Ureter (tissue), 1 donor: ENCODE measurements at regions not wholly inside any gene's neighbourhood (a gene's known extent, or its start where the extent isn't known, plus 50 kb on each side); places are given as distances from the start of the nearest gene placed in this dataset.

Experiments
- DNase-seq: peaks from one replicate; pipeline ENCODE4 v3.0.0-alpha.2; 2020; ENCODE audit warnings: low spot score
- donor health status: DM: yes; HTN: yes; CAD: no.

DNA sequence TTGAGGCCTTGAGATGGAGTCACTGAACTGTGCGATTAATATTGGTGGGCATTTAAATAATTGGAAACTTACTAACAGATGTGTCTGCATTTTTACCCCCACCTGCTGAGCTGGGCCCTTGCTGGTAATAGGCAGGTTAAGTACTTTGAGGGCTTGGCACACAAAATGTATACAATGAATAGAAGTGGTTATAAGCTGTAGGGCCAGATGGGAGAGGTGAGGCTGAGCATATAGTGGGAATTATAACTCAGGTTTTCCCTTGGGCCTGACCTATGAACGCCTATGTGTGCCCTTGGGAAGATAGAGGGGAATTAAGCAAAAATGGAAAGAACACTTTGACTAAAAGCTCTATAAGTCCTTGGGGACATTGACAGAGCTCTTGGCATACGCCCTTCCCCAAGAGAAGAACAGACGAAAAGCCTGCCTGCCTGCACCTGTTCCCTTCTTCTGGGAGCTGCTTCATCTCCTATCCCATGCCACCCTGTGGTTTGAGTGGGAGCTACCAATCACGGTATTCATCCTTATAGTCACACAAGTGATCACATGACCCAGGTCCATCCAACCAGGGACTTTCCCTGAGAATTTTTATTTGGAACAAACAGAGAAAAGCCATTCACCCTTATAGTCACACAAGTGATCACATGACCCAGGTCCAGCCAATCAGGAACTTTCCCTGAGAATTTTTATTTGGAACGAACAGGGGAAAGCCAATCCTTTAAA is 260.7 kb upstream of the CSF3R start:
- no peak for DNase-seq

DNA sequence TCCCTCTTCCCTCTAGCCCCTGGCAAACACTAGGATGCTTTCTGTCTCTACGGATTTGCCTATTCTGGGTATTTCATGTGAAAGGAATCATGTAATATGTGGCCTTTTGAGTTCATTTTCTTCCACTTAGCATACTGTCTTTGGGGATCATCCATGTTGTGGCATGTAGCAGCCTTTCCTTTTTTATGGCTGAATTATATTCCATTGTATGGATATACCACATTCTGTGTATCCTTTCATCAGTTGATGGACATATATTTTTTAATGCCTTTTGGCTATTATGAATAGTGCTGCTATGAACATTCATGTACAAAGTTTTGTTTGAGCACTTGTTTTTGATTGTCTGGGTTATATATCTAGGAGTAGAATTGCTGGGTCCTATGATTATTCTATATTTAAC is 258.4 kb upstream of the CSF3R start:
- DNase-seq: no peak

DNA sequence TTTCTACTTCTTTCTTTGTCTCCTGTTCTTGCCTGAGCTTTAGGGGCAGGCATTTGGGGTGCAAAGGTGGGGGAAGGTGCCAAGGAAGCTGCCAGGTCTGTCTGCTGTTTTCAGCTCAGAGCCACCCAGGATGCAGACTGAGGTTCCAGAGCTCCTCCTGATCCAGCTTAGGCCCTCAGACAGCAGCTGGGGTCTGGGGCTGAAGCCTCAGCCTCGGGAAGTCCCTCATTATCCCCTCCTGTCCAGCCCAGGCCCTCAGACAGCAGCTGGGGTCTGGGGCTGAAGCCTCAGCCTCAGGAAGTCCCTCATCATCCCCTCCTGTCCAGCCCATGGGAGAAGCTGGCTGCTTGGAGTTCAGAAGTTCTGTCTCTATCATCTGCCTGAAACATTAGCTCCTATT is 257.7 kb upstream of the CSF3R start:
- DNase-seq: no peak

DNA sequence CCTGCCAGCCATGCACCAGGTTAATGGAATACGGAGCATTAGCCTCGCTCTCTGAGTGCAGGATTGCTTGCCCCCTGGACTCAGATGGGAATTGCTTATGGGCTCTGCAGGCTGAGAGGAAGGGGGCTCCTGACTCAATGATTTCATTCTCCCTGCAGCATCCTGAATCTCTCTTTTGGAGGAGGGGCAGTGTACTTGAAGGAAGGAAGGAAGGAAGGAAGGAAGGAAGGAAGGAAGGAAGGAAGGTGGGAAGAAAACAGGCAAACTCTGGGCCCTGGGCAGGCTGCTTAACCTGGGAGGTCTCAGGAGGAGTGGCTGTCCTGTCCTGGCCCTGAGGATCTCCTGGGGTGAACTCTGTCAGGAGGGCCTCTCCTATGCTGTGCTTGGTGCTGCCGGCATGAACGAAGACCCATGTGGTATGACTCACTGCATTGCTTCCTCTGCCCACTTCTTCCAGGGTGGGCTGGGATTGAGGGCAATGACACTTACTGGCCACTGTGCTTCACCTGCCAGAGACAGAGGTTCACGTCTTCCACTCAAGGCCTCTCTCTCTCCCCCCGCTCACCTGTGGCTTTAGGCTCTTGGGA is 257.1 kb upstream of the CSF3R start:
- no peak for DNase-seq

- no peak for DNase-seq
Measured at GRCh38 chr1:36738245-36738644, 255.5 kb upstream of the CSF3R start.

DNA sequence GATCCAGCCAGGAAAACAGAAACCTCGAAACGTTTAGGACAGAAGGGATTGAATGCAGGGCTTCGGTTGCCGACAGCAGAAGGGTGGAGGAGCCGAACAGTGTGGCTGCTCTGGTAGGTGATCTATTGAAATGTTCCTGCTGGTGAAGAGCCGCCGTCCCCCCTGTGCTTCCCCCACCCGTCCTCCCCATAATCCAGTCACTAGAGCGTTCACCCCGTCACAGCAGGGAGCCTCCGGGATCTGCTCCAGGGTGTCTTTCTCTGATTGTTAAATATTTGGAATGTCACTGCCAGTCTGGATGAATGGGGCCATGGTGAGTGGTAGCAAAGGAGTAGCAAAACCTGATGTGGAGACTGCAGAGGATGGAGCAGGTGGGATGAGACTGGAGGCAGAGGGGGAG is 255.1 kb upstream of the CSF3R start:
- no peak for DNase-seq

DNA sequence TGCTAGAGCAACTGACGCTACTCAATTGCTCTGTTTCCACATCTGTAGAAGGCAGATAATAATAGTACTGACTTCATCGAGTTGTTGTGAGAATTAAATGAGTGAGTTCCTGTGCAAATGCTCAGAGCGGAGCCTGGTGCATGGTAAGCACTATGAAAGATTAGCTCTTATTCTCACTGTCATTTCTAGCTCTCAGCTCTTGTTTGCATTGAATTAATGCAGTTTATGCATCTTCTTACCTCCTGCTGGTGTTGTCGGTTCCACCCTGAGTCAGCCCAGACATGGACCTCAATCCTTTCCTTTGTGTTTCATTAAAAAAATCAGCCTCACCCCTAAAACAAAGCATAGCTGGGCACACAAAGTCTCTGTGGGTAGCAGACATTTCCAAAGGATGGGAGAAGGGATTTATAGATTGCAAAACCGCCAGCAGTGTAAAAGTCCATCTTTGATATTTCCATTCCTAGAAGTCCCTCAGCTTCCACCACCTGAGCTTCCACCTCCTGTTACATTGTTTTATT is 254.4 kb upstream of the CSF3R start:
- no peak for DNase-seq

DNA sequence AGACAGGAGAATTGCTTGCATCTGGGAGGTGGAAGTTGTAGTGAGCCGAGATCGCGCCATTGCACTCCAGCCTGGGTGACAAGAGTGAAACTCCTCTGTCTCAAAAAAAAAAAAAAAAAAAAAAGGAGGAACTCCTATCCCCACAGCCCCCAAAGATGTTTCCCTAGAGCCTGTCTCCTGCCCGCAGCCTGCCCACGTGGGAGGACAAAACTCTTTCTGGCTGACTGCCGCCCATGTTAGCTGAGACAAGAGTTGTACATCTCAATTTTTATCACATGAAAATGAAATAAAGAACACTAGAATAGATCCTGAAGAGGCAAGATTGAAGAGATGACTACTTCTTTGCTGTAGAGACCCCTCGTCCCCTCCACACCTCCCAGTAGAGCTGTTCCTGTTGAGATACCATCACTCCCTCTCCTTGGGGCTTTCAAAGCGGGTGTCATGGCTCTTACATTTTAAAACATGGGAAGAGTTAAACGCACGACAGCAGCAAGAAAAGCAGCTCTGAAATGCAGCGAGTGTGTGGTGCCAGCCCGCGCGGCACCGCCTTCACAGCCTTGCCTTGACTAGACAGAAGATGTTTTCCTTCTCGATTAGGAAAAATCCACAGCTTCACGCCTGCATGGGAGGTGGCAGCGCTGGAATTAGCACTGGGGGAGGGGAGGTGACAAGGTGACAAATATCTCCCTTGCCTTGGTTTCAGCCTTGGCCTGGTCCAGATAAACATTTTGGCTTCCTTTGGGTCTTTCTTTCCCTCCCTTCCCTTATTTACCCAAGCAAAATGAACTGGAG is 253.4 kb upstream of the CSF3R start:
- no peak for DNase-seq

DNA sequence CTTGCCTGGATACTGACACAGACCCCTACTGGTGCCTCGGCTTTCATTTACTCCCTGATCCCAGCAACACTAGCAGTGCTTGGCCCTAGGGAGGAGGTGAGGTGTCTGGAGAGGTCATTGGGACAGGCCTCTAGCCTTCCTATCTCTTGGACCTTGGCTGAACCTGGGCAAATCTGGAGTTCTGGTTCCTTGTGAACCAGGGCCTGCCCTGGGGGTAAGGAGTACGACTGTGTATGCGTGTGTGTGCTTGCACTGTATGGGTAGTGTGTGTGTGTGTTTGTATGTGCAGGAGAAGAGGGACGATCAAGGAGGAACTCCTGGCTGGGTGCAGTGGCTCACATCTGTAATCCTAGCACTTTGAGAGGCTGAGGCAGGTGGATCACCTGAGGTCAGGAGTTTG is 252.7 kb upstream of the CSF3R start:
- DNase-seq: no peak

DNA sequence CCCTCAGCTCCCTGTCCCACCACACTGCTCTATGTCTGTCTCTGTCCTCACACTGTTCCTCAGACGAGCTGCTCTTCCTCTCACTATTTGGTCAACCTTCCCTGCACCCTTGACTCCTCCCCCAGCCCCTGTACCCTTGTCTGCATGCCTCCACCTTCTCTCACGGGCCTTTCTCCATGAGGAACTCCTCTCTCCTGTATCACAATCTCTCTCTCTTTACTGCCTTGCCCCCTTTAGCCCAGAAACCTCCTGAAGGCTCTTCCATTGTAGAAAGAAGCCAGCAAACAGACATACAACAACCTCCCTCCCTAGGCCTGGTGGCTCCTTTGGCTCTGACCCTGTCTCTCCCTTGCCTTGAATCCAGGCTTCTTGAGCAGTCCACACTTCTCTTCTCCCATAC is 251.6 kb upstream of the CSF3R start:
- DNase-seq: no peak

- DNase-seq: no peak
Measured at GRCh38 chr1:36733748-36734147, 251.0 kb upstream of the CSF3R start.

- no peak for DNase-seq
Measured at GRCh38 chr1:36732015-36732356, 249.3 kb upstream of the CSF3R start.

DNA sequence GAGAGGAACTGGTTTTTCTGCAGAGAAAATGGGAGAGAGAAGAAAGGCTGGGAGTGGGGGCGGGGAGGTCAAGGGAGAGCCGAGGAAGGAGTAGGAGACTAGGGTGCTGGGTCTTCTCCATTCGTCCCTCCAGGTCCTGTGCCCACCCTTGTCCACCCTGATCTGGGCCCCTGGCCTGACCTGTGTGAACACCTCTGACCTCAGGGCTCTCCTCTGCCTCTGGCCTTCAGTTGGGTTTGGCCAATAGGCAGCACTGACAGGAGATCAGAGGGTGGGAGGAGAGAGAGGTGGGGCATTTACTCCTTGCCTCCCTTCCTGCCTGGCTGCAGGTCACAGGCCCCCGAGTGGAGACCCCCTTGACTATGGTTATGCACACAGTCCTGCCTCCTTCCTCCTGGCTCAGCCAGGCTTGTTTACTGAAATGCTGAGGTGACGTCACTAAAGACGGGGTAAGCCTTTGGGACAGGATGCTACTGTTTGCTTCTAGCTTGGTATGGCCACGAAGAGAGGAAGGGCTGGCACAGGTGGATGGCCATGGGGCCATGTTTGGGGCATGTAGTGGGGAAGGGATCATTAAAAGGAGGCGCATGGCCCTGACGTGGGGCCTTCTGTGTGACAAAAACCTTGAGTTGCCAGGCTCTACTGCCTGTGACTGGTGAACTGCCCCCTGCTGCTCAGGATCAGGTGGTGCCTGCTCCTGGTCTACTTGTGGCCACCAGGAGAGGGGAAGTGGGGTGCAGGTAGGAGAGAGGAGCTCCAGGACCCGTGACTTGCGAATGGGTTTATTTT is 248.7 kb upstream of the CSF3R start:
- DNase-seq: no peak

DNA sequence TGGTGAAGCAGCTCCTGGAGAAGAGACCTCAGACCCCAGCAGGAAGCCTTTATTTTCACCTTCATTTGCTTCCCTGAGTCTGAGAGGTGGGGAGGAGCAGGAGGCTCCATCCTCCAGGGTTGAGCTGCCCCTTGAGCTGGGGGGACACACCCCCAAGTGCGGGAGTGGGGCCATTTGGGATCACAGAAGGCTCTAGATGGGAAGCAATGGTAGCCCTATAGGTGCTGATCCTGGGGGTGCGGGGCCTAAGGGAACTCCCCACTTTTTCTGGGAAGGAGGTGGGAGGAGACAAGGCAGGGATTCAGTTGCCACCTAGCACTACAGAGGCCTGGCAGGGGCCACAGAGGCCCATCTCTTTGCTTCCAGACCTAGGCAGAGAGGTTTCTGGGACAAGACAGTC is 247.9 kb upstream of the CSF3R start:
- DNase-seq: no peak

DNA sequence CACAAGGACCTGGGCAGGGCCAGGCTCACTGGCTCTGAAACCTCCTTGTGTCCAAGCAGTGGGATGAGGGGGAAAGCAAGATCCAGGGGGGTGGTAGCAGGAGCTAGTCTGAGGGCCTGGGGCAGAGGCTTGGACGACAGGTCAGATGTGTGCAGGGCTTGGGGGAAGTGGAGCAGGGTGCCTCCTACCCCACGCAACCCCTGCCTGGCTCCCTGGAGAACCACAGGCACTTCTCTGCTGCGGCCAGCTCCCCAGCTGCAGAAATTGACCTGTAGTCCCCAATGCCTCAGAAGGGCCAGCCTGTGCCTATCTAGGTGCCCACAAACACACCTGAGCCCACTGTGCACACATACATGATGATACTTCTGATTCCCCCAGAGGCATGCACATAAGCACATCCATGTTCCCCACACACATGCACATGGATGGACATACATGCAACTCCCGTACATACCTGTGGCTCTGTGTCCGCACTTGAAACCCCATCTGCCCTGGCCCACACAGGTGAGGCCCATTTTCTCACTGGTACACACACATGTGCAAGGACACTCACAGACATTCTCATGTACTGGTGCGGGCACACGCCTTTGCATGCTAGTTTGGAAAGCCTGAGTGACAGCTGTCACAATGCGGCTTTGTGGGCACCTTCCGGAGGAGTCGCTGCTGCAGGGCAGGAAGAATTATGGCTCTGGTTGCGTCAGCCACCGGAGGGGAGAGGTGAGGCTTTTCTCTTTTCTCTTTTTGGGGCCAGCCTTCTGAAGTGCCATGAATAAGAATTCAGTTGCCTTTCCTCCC is 247.2 kb upstream of the CSF3R start:
- DNase-seq: no peak

DNA sequence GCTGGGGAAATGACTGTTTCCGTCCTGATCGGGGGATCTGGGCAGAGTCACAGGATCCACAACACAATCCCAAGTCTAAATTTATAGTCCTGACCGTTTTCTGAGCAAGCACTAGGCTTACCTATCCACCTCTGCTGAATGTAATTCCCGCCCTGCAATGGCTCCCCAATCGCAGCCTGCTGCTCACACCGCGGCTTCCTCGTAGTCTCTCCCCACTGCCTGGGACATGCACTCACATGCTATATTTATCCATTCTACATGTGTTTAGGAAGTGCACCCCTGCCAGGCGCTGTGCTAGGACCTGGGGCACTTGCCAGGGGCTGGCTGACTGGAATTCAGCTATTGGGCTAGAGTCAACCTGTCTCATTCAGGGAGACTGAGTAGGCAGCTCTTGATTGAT is 246.6 kb upstream of the CSF3R start:
- DNase-seq: no peak

- no peak for DNase-seq
Measured at GRCh38 chr1:36728846-36729245, 246.1 kb upstream of the CSF3R start.

DNA sequence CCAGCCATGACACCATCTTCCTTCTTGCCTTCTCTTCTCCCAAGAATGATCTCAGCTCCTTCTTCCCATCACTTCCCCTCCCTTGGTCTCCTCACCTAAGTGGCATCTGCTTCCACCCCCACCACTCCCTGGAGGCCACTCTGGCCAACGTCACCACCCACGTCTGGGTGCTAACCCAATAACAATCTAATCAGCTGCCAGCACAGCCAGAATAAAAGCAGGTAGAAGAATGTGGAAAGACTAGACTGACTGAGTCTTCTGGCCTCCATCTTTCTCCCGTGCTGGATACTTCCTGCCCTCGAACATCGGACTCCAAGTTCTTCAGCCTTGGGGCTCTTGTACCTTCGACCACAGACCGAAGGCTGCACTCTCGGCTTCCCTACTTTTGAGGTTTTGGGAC is 245.3 kb upstream of the CSF3R start:
- DNase-seq: no peak

DNA sequence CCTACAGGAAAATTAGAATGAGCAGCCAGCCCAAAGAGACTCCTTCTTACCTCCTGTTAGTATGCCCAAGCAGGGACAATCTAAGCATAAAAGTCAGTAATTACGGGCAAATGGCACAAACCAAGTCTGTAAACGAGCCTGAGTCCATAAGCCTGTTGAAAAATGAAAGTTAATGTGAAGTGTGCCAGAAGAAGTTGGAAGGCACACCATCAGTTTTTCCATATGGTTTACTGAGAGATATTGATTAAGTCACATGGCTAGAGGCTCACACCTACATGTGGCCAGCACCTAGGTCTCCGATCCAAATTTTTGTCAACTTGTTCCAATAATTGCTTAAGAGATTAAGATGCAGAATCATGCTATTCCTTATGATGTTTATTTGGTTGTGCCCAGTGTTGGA is 242.4 kb upstream of the CSF3R start:
- no peak for DNase-seq

DNA sequence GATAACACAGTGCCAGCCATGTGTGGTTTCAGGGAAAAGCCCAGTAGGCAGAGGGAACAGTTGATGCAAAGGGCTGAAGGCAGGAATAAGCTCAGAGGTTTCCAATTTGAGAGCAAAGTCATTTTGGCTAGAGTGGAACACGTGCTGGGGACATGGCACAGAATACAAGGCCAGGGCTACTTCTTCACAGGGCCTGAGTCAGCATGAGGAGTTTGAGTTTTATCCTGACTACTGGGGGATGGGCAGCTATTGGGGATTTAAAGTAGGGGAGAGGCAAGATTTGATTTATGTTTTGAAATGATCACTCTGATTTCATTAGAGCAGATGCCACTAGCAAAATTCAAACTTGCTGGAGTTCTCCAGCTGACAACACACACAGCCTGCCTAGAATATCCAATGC is 241.1 kb upstream of the CSF3R start:
- no peak for DNase-seq

DNA sequence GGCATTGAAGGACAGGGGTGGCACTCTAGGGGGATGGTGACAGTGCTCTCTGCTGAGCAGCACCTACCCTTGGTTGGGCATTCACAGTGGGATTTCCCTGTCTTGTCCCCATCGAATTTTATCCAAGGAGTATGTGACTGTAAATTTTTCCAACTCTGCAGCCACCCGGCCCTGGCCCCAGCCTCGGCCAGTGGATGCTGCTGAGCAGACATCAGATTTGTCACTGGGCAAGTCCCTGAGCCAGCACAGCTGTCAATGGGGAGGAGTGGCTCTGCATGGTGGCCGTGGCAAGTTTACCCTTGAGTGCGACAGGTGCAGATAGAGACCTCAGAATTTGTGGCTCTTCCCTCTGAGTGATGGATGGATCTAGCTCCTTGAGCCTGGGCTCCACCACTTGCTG is 240.2 kb upstream of the CSF3R start:
- no peak for DNase-seq

DNA sequence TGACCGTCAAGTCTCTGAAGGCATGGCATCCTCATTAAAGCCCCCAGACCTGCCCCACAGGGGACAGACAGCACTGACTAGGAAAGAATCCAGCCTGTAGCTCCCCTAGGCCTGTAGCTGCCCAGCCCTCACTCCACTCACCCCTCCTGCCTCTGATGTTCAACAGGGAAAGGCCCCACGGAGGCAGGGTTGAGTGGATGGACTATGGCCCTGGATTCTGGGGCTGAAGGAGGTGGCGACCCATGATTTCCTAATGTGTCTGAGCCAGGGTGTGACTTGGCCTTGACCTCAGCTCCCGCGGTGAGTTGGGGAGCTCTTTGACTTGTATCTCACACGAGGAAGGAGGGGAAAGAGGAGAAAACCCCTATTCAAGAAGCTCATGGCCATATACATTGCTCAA is 238.5 kb upstream of the CSF3R start:
- no peak for DNase-seq
